Astrocyte (in vitro differentiated cells and primary cell): ENCODE measurements at regions not wholly inside any gene's neighbourhood (a gene's known extent, or its start where the extent isn't known, plus 50 kb on each side); places are given as distances from the start of the nearest gene placed in this dataset.

ENCODE experiments used
- EZH2 ChIP-seq: IDR thresholded peaks from 2 replicates; pipeline ENCODE4 v1.6.1; 2012; ENCODE audit warnings: mild to moderate bottlenecking, low read length, inconsistent platforms; ENCODE audit not compliant: insufficient read depth
- TF ChIP-seq, protein P1 (sequence below): IDR thresholded peaks from 2 replicates; pipeline ENCODE4 v1.5.1; 2011; ENCODE audit warnings: low read depth, mild to moderate bottlenecking, inconsistent platforms, low read length, moderate library complexity; ENCODE audit not compliant: insufficient read depth

DNA sequence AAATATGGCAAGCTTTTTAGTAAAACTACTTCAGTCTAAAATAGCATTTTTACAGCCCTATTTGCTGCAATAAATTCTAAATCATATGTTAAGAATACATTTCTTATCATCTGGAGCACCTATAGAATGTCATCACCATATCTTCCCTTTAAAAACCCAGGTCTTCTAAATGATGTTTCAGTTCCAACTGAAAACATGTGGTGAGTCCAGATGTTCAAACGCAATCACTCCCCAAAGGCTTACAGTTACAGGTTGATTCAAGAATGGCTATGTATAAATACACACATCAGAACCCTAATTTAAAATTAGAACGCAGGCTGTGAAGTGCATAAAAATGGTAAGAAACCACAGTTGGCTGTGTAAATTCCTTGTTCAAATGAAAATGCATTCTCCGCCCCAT lies 796.3 kb downstream of the MAT2B start:
- TF ChIP-seq, protein P1, sequence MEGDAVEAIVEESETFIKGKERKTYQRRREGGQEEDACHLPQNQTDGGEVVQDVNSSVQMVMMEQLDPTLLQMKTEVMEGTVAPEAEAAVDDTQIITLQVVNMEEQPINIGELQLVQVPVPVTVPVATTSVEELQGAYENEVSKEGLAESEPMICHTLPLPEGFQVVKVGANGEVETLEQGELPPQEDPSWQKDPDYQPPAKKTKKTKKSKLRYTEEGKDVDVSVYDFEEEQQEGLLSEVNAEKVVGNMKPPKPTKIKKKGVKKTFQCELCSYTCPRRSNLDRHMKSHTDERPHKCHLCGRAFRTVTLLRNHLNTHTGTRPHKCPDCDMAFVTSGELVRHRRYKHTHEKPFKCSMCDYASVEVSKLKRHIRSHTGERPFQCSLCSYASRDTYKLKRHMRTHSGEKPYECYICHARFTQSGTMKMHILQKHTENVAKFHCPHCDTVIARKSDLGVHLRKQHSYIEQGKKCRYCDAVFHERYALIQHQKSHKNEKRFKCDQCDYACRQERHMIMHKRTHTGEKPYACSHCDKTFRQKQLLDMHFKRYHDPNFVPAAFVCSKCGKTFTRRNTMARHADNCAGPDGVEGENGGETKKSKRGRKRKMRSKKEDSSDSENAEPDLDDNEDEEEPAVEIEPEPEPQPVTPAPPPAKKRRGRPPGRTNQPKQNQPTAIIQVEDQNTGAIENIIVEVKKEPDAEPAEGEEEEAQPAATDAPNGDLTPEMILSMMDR = no peak
- no peak for TF ChIP-seq EZH2
